Progenitor cell of endocrine pancreas (in vitro differentiated cells): ENCODE measurements at regions not wholly inside any gene's neighbourhood (a gene's known extent, or its start where the extent isn't known, plus 50 kb on each side); places are given as distances from the start of the nearest gene placed in this dataset.

Source experiments
- DNase-seq: peaks from one replicate; pipeline ENCODE4 v3.0.0; 2021; ENCODE audit warnings: low spot score; ENCODE audit not compliant: unreplicated experiment
- H3K27ac Mint-ChIP-seq: 2 replicates; pipeline ENCODE4 v1.8.0; 2021; ENCODE audit warnings: mild to moderate bottlenecking, moderate library complexity, mixed read lengths
- H3K27me3 Mint-ChIP-seq: 2 replicates; pipeline ENCODE4 v1.8.0; 2021; ENCODE audit warnings: mixed read lengths
- H3K36me3 Mint-ChIP-seq: 2 replicates; pipeline ENCODE4 v1.8.0; 2022; ENCODE audit warnings: mixed read lengths; ENCODE audit not compliant: insufficient read depth
- H3K4me1 Mint-ChIP-seq: 2 replicates; pipeline ENCODE4 v1.8.0; 2021; ENCODE audit warnings: low read depth, mixed read lengths
- H3K4me3 Mint-ChIP-seq: 2 replicates; pipeline ENCODE4 v1.8.0; 2021; ENCODE audit warnings: low read depth, mild to moderate bottlenecking, moderate library complexity, mixed read lengths
- H3K9me3 Mint-ChIP-seq: 2 replicates; pipeline ENCODE4 v1.8.0; 2021; ENCODE audit warnings: low read depth, mixed read lengths
- CTCF ChIP-seq: fragments of 200-600 bp; sonication (generic); IDR thresholded peaks from one replicate; pipeline ENCODE4 v1.5.0; 2021; ENCODE audit warnings: antibody characterized with exemption, mild to moderate bottlenecking; ENCODE audit not compliant: unreplicated experiment

DNA sequence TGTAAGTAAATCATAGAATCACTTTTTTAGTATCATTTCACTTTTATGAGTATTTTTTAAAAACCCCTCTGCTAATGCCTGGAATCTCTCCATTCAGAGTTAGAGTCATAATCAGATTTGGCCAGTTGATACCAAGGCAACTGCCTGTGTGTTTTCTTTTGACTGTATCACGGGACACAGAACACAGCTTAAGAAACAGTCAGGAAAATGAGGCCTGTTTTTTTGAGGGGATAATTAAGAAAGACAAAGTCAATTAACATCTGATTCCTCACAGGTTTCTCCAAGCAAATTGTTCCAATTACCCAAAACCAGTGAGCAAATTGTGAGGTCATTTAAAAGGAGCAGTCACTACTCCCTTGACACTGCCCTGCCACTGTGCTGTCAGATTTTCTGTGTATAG lies 944.5 kb upstream of the SOX9 start:
- Mint-ChIP-seq H3K27ac (no peak overlapping the region), H3K4me1 (peaks cover 3% of the 10 kb centered on the region), H3K4me3 (no peak overlapping the region), H3K27me3 (peaks cover 16% of the 10 kb centered on the region), H3K36me3 (no peaks in the 10 kb centered on the region), H3K9me3 (peaks cover 3% of the 10 kb centered on the region)
- no peak for TF ChIP-seq CTCF
- DNase-seq, result no peak

GRCh38 chr17:71176928-71177443 lies 943.8 kb upstream of the SOX9 start:
- DNase-seq, result no peak
- H3K27ac Mint-ChIP-seq, result no peak overlapping the region

GRCh38 chr17:71180801-71181385 lies 939.9 kb upstream of the SOX9 start:
- Mint-ChIP-seq H3K36me3 (no peaks in the 10 kb centered on the region), H3K4me1 (peaks cover 6% of the 10 kb centered on the region), H3K9me3 (no peaks in the 10 kb centered on the region), H3K27ac (no peak overlapping the region), H3K27me3 (peaks cover 9% of the 10 kb centered on the region), H3K4me3 (no peak overlapping the region)
- no peak for TF ChIP-seq CTCF
- no peak for DNase-seq

More at GRCh38 chr17:71176928-71177443, 943.8 kb upstream of the SOX9 start:
- peaks cover 12% of the 10 kb centered on the region for H3K27me3 Mint-ChIP-seq
- TF ChIP-seq CTCF, result no peak
- H3K9me3 Mint-ChIP-seq, result no peaks in the 10 kb centered on the region
- no peak overlapping the region for H3K4me3 Mint-ChIP-seq
- H3K36me3 Mint-ChIP-seq, result no peaks in the 10 kb centered on the region
- H3K4me1 Mint-ChIP-seq, result peaks cover 3% of the 10 kb centered on the region

GRCh38 chr17:71183066-71183660 lies 937.7 kb upstream of the SOX9 start:
- H3K4me3 Mint-ChIP-seq, result no peak overlapping the region
- no peaks in the 10 kb centered on the region for H3K36me3 Mint-ChIP-seq
- DNase-seq, result no peak
- peaks cover 6% of the 10 kb centered on the region for H3K4me1 Mint-ChIP-seq
- TF ChIP-seq CTCF, result no peak
- H3K27ac Mint-ChIP-seq, result no peak overlapping the region
- peaks cover 26% of the 10 kb centered on the region for H3K27me3 Mint-ChIP-seq
- no peaks in the 10 kb centered on the region for H3K9me3 Mint-ChIP-seq

- H3K9me3 Mint-ChIP-seq, result no peaks in the 10 kb centered on the region
- H3K4me3 Mint-ChIP-seq, result no peak overlapping the region
- peaks cover 5% of the 10 kb centered on the region for H3K4me1 Mint-ChIP-seq
- TF ChIP-seq CTCF, result no peak
- H3K36me3 Mint-ChIP-seq, result no peaks in the 10 kb centered on the region
- H3K27ac Mint-ChIP-seq, result no peak overlapping the region
- H3K27me3 Mint-ChIP-seq, result peaks cover 39% of the 10 kb centered on the region
- no peak for DNase-seq
Observed at GRCh38 chr17:71184716-71185115, 936.1 kb upstream of the SOX9 start.
